ENCODE measurements at regions not wholly inside any gene's neighbourhood (a gene's known extent, or its start where the extent isn't known, plus 50 kb on each side); places are given as distances from the start of the nearest gene placed in this dataset.

DNA sequence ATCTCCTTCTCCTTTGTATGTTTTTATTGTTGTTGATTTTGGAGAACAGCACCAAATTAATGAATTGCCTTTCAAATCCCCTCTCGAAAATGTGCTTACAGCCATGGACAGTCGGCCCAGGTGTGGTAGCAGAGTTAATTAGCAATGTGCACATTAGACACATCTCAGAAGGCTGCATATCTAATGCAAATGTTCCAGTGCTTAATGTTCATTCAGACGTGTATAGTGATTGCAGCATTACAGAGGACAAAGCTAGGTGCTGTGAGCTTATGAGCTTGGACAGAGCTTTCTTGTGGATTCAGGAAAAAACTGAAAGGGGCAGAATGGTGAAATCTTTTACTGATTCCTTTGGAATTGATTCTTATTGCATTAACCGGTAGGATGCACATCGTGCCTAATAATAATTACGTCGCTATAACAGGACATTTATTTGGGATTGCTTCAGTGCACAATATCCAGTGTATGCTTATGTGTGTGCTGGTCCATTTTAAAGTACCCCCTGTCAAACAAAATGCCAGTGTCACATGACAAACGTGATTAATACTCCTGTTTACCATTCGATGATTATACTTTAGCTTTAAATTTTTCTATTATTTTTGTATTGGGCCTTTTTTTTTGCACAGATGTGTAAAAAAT, 552.9 kb upstream of the EPHA5 start:
- intact Hi-C loops (cut with DNase I; ENCODE audit: low total_unique reads), result no loop called here
- no peaks in the 10 kb centered on the region for H3K36me3 ChIP-seq
- no peak for DNase-seq
- no peak overlapping the region for H3K27ac ChIP-seq
- no peaks in the 10 kb centered on the region for H3K9me3 ChIP-seq
- no peaks in the 10 kb centered on the region for H3K4me1 ChIP-seq
- H3K4me3 ChIP-seq, result no peak overlapping the region
- no peaks in the 10 kb centered on the region for H3K27me3 ChIP-seq
- TF ChIP-seq, protein P1, sequence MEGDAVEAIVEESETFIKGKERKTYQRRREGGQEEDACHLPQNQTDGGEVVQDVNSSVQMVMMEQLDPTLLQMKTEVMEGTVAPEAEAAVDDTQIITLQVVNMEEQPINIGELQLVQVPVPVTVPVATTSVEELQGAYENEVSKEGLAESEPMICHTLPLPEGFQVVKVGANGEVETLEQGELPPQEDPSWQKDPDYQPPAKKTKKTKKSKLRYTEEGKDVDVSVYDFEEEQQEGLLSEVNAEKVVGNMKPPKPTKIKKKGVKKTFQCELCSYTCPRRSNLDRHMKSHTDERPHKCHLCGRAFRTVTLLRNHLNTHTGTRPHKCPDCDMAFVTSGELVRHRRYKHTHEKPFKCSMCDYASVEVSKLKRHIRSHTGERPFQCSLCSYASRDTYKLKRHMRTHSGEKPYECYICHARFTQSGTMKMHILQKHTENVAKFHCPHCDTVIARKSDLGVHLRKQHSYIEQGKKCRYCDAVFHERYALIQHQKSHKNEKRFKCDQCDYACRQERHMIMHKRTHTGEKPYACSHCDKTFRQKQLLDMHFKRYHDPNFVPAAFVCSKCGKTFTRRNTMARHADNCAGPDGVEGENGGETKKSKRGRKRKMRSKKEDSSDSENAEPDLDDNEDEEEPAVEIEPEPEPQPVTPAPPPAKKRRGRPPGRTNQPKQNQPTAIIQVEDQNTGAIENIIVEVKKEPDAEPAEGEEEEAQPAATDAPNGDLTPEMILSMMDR (IDR thresholded peaks at IDR 0.05), result no peak

DNA sequence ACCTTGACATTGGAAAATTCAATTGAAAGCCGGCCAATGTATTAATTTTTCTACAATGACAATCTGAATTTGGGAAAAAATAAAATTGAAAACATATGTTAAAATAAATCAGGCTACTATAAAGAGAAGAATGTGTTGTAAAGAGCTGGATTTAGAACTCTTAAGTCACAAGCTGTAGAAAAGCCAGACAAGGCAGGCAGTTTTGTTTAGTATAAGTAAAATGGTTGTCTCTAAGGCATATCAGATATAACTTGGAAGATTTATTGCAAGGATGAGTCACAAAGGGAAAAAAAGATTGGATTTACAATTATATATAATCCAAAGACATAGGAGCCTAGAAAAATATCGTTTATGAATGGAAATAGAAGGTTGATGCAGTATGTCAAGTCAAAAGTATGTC, 549.1 kb upstream of the EPHA5 start:
- Histone ChIP-seq H3K36me3 (no peaks in the 10 kb centered on the region), H3K27me3 (no peaks in the 10 kb centered on the region), H3K9me3 (no peaks in the 10 kb centered on the region), H3K27ac (no peak overlapping the region), H3K4me1 (no peaks in the 10 kb centered on the region), H3K4me3 (no peak overlapping the region)
- DNase-seq, result no peak
- TF ChIP-seq, protein P1 (IDR thresholded peaks at IDR 0.05), result no peak
- intact Hi-C loops (cut with DNase I; ENCODE audit: low total_unique reads), result no loop called here

- H3K4me3 ChIP-seq, result no peak overlapping the region
- DNase-seq, result no peak
- H3K9me3 ChIP-seq, result no peaks in the 10 kb centered on the region
- intact Hi-C loops (cut with DNase I; ENCODE audit: low total_unique reads), result no loop called here
- TF ChIP-seq, protein P1 (IDR thresholded peaks at IDR 0.05), result no peak
- no peak overlapping the region for H3K27ac ChIP-seq
- H3K27me3 ChIP-seq, result no peaks in the 10 kb centered on the region
- H3K36me3 ChIP-seq, result no peaks in the 10 kb centered on the region
- H3K4me1 ChIP-seq, result no peaks in the 10 kb centered on the region
Observed at GRCh38 chr4:66216252-66216651, 546.0 kb upstream of the EPHA5 start.

GRCh38 chr4:66212489-66212888, 542.2 kb upstream of the EPHA5 start:
- intact Hi-C loops (cut with DNase I; ENCODE audit: low total_unique reads), result no loop called here

DNA sequence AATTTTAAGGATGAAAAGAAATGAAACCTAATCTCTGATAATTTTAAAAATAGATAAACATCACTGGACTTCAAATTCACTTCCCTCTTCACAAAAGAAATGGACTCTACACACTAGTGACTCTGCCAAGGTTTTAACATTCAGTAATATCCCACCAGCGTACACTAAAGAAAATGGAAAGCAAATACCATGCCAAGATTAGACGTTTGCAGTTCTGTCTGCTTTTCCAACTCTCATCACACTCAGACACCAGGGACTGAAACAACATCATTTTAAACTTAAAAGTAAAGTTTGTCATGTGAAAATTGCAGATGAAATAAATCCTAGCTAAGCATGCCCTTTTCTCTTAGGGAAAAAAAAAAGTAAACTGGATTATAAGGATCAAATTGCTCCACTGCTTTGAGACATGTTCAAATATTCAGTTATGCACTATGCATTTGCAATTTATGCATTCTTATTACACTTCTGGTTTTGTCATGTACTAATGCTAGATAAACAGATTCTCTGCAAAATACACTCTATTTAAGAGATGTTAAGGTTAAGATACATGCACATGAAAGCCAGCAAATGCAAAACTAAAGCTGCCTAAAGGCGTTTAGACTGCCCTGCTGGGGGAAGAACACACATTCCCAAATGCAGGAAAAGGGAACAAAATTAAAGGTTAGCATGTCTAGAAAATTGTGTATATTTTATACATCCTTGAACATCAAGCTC, 534.4 kb upstream of the EPHA5 start:
- intact Hi-C loops (cut with DNase I; ENCODE audit: low total_unique reads), result no loop called here
- DNase-seq, result no peak

More at GRCh38 chr4:66212489-66212888, 542.2 kb upstream of the EPHA5 start:
- H3K9me3 ChIP-seq, result no peaks in the 10 kb centered on the region
- no peaks in the 10 kb centered on the region for H3K36me3 ChIP-seq
- TF ChIP-seq, protein P1 (IDR thresholded peaks at IDR 0.05), result no peak
- no peak for DNase-seq
- H3K4me1 ChIP-seq, result no peaks in the 10 kb centered on the region
- H3K27me3 ChIP-seq, result no peaks in the 10 kb centered on the region
- no peak overlapping the region for H3K27ac ChIP-seq
- no peak overlapping the region for H3K4me3 ChIP-seq

More for the DNA sequence above, 534.4 kb upstream of the EPHA5 start:
- no peaks in the 10 kb centered on the region for H3K36me3 ChIP-seq
- no peaks in the 10 kb centered on the region for H3K4me1 ChIP-seq
- TF ChIP-seq, protein P1 (IDR thresholded peaks at IDR 0.05), result no peak
- H3K27me3 ChIP-seq, result no peaks in the 10 kb centered on the region
- H3K27ac ChIP-seq, result no peak overlapping the region
- H3K9me3 ChIP-seq, result no peaks in the 10 kb centered on the region
- no peak overlapping the region for H3K4me3 ChIP-seq
